Breast epithelium (tissue), 4 donors: ENCODE measurements at regions not wholly inside any gene's neighbourhood (a gene's known extent, or its start where the extent isn't known, plus 50 kb on each side); places are given as distances from the start of the nearest gene placed in this dataset.
"Not testable (repeated sequence)": the region's sequence is repeated elsewhere in the genome, so short reads cannot be mapped to it uniquely, and the experiment has no call there.

Source experiments
- DNase-seq, 2 donors: peaks; one replicate each; pipeline ENCODE4 v3.0.0-alpha.2; 2019; ENCODE audit warnings: low spot score in 2 of 2
- H3K27ac ChIP-seq, 2 donors: fragments of 200-600 bp; sonication (generic) in 1 of 2; one replicate each; pipeline ENCODE4 v1.5.1; 2016 to 2019; ENCODE audit warnings: mild to moderate bottlenecking in 1 of 2
- H3K27me3 ChIP-seq, 2 donors: fragments of 200-600 bp; sonication (generic) in 1 of 2; one replicate each; pipeline versions ENCODE4 v1.5.1 to v1.6.0; 2017 to 2019; ENCODE audit warnings: control low read depth in 1 of 2, mild to moderate bottlenecking in 1 of 2
- H3K36me3 ChIP-seq: fragments of 200-600 bp; one replicate; pipeline ENCODE4 v1.5.1; 2019
- H3K4me1 ChIP-seq, 2 donors: fragments of 200-600 bp; sonication (generic); one replicate each; pipeline ENCODE4 v1.5.1; 2016 to 2019; ENCODE audit warnings: control low read depth in 1 of 2
- H3K4me3 ChIP-seq, 3 donors: fragments of 200-600 bp; sonication (generic); 1 replicate in 2 of 3; 2 replicates in 1 of 3; pipeline ENCODE4 v1.5.1; 2016 to 2019; ENCODE audit warnings: mild to moderate bottlenecking in 3 of 3, moderate library complexity in 2 of 3
- H3K9me3 ChIP-seq, 2 donors: fragments of 200-600 bp; sonication (generic) in 1 of 2; one replicate each; pipeline ENCODE4 v1.5.1; 2016 to 2019; ENCODE audit warnings: control low read depth in 1 of 2
- POLR2A ChIP-seq: fragments of 450-650 bp; IDR thresholded peaks from one replicate; pipeline ENCODE4 v1.6.1; 2016; ENCODE audit warnings: antibody characterized with exemption, mild to moderate bottlenecking, moderate library complexity
- POLR2AphosphoS5 ChIP-seq, 3 donors: sonication (generic); formaldehyde crosslinking; IDR thresholded peaks; one replicate each; pipeline ENCODE4 v1.6.1; 2017; ENCODE audit warnings: antibody characterized with exemption in 3 of 3
- intact Hi-C: fragments of 100-400 bp; cut with DNase I; formaldehyde crosslinking; loops from one replicate; pipeline ENCODE4 v1.15.1; 2023; ENCODE audit warnings: low total_unique reads
- TF ChIP-seq, protein P1 (sequence below), 3 donors: fragments of 450-650 bp; IDR thresholded peaks; one replicate each; pipeline ENCODE4 v1.5.1; 2016 to 2017; ENCODE audit warnings: antibody characterized with exemption in 3 of 3, mild to moderate bottlenecking in 3 of 3, moderate library complexity in 3 of 3

DNA sequence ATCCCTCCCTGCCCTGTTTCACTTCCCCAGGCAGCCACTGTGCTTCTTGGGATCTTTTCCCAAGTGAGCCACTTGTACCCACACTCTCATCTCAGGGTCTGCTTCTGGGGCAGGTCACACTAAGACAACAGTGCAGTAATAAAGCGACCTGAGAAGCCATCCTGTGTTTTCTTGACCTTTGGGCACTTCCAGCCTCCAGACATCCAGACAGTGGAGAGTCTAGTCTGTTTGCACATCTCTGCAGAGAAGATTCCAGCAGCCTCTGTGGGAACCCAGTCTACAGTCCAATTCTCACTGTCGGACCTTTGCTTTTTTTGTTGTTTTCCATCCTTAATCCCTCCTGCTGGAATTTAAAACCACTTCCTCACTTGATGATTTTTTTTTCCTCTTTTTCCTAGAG lies 50.3 kb upstream of the ATP6AP2 start:
- Histone ChIP-seq H3K4me3 (no peak overlapping the region), H3K36me3 (no peaks in the 10 kb centered on the region), H3K4me1 (no peaks in the 10 kb centered on the region), H3K27me3 (peaks cover 0 to 69% of the 10 kb centered on the region in 2 donors), H3K9me3 (no peaks in the 10 kb centered on the region), H3K27ac (no peak overlapping the region)
- intact Hi-C loops, result no loop called here
- TF ChIP-seq POLR2A (no peak), POLR2AphosphoS5 (IDR thresholded peaks at IDR 0.05) (no peak)
- TF ChIP-seq, protein P1, sequence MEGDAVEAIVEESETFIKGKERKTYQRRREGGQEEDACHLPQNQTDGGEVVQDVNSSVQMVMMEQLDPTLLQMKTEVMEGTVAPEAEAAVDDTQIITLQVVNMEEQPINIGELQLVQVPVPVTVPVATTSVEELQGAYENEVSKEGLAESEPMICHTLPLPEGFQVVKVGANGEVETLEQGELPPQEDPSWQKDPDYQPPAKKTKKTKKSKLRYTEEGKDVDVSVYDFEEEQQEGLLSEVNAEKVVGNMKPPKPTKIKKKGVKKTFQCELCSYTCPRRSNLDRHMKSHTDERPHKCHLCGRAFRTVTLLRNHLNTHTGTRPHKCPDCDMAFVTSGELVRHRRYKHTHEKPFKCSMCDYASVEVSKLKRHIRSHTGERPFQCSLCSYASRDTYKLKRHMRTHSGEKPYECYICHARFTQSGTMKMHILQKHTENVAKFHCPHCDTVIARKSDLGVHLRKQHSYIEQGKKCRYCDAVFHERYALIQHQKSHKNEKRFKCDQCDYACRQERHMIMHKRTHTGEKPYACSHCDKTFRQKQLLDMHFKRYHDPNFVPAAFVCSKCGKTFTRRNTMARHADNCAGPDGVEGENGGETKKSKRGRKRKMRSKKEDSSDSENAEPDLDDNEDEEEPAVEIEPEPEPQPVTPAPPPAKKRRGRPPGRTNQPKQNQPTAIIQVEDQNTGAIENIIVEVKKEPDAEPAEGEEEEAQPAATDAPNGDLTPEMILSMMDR (IDR thresholded peaks at IDR 0.05), result no peak
- no peak for DNase-seq

GRCh38 chrX:40527543-40527942 lies 53.2 kb upstream of the ATP6AP2 start:
- Histone ChIP-seq H3K27me3 (peaks cover 0 to 78% of the 10 kb centered on the region in 2 donors), H3K4me1 (no peaks in the 10 kb centered on the region), H3K9me3 (no peaks in the 10 kb centered on the region), H3K27ac (no peak overlapping the region), H3K36me3 (no peaks in the 10 kb centered on the region), H3K4me3 (no peak overlapping the region)
- TF ChIP-seq, protein P1 (IDR thresholded peaks at IDR 0.05), result no peak
- TF ChIP-seq POLR2A (no peak), POLR2AphosphoS5 (IDR thresholded peaks at IDR 0.05) (no peak)
- no peak for DNase-seq
- intact Hi-C loops, result no loop called here

DNA sequence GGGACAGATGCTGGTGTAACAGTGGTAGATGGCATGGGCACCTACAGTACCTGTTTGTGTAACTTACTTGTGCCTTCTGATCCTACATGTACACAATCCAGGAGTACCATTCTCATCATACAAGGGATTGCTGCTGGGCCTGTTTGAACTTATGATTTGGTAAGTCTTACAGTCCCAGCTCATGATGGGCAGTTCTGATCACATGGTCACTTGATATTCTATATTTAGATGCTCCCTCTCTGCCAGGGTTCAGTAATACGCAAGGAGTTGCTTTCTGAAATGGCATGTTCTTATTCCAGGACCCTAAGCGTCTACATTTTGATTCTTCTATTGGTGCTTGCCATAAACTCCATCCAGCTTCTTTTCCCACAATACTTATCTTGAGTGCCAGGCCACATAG lies 54.4 kb upstream of the ATP6AP2 start:
- H3K27me3 ChIP-seq, result peaks cover 0 to 79% of the 10 kb centered on the region in 2 donors
- H3K4me3 ChIP-seq, result no peak overlapping the region
- TF ChIP-seq POLR2AphosphoS5 (IDR thresholded peaks at IDR 0.05) (no peak), POLR2A (no peak)
- TF ChIP-seq, protein P1 (IDR thresholded peaks at IDR 0.05), result no peak
- no peak overlapping the region for H3K27ac ChIP-seq
- H3K4me1 ChIP-seq, result no peaks in the 10 kb centered on the region
- no peak for DNase-seq
- H3K9me3 ChIP-seq, result no peaks in the 10 kb centered on the region
- intact Hi-C loops, result no loop called here
- H3K36me3 ChIP-seq, result no peaks in the 10 kb centered on the region

GRCh38 chrX:40525901-40526300 lies 54.9 kb upstream of the ATP6AP2 start:
- DNase-seq, result not testable (repeated sequence)
- H3K27me3 ChIP-seq, result peaks cover 0 to 79% of the 10 kb centered on the region in 2 donors

GRCh38 chrX:40524423-40524822 lies 56.3 kb upstream of the ATP6AP2 start:
- Histone ChIP-seq H3K27ac (no peak overlapping the region), H3K4me1 (no peaks in the 10 kb centered on the region), H3K9me3 (no peaks in the 10 kb centered on the region), H3K4me3 (no peak overlapping the region), H3K27me3 (peaks cover 0 to 77% of the 10 kb centered on the region in 2 donors), H3K36me3 (no peaks in the 10 kb centered on the region)
- TF ChIP-seq, protein P1 (IDR thresholded peaks at IDR 0.05), result no peak
- TF ChIP-seq POLR2A, result no peak
- no peak for TF ChIP-seq POLR2AphosphoS5 (IDR thresholded peaks at IDR 0.05)
- DNase-seq, result no peak
- intact Hi-C loops, result no loop called here

More at GRCh38 chrX:40525901-40526300, 54.9 kb upstream of the ATP6AP2 start:
- intact Hi-C loops, H3K9me3 ChIP-seq, H3K27ac ChIP-seq, H3K4me3 ChIP-seq, H3K36me3 ChIP-seq, H3K4me1 ChIP-seq: not testable (repeated sequence)

DNA sequence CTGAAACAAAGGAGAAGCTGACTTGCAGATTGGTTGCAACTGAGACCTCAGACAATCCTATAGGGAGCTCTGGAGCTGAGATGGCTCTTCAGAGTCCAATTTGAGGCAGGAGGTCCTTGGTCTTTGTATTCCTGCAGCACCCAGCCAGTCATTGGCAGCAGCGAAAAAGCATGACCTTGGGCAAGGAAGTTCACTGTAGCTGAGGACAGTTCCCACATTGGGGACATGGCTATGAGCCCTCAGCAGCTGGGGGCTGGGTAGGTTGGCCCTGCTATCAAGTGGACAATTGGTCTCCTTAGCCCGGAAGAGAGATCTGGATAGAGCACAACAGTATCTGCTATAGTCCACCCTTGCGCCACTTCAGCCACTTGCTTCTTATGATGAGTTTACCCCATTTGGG lies 56.9 kb upstream of the ATP6AP2 start:
- no peaks in the 10 kb centered on the region for H3K36me3 ChIP-seq
- H3K9me3 ChIP-seq, result no peaks in the 10 kb centered on the region
- H3K4me1 ChIP-seq, result no peaks in the 10 kb centered on the region
- no peak overlapping the region for H3K4me3 ChIP-seq
- TF ChIP-seq POLR2A (no peak), POLR2AphosphoS5 (IDR thresholded peaks at IDR 0.05) (no peak)
- TF ChIP-seq, protein P1 (IDR thresholded peaks at IDR 0.05), result no peak
- peaks cover 0 to 76% of the 10 kb centered on the region in 2 donors for H3K27me3 ChIP-seq
- H3K27ac ChIP-seq, result no peak overlapping the region
- intact Hi-C loops, result no loop called here
- DNase-seq, result no peak
